Gastroesophageal sphincter (tissue), 2 donors: ENCODE measurements at regions not wholly inside any gene's neighbourhood (a gene's known extent, or its start where the extent isn't known, plus 50 kb on each side); places are given as distances from the start of the nearest gene placed in this dataset.

ENCODE experiments used
- EP300 ChIP-seq: sonication (generic); formaldehyde crosslinking; IDR thresholded peaks from one replicate; pipeline ENCODE4 v1.6.1; 2017; ENCODE audit warnings: antibody characterized with exemption, mild to moderate bottlenecking
- POLR2AphosphoS5 ChIP-seq: sonication (generic); formaldehyde crosslinking; IDR thresholded peaks from one replicate; pipeline ENCODE4 v1.6.1; 2017; ENCODE audit warnings: antibody characterized with exemption

DNA sequence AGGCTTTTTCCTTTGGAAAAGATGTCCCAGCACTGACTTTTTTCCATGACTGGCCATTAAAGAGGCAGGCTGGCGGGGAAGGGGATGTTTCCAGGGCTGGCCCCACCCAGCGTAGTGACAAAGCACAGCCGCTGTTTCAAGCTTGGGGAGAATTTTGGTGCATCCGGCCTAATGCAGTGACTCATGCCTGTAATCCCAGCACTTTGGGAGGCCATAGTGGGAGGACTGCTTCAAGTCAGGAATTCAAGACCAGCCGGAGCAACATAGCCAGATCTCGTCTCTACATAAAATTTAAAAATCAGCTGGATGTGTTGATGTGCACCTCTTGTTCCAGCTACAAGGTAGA, 78.0 kb upstream of the SH3BP4 start:
- no peak for TF ChIP-seq POLR2AphosphoS5
- no peak for TF ChIP-seq EP300
